ENCODE measurements at regions not wholly inside any gene's neighbourhood (a gene's known extent, or its start where the extent isn't known, plus 50 kb on each side); places are given as distances from the start of the nearest gene placed in this dataset.

DNA sequence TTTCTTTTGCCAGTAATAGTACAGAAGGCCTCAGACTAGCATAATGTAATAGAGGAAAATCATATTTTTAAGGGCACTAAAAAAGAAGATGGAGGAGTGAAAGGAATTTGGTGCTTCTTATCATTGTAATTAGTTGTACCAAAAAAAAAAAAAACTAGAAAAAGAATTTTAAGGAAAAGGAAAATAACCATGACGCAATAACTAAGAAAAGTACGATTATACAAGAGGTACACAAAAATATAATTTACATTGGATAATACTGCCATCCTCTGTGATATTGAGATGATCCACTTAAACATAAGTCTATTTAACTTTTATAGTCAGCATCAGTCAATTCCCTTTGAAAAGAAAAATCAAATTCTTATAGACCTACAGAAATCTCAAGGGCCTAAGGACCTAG is 146.7 kb upstream of the IRX5 start:
- TF ChIP-seq CTCF (IDR thresholded peaks at IDR 0.05), result no peak
- TF ChIP-seq POLR2AphosphoS5 (IDR thresholded peaks at IDR 0.05), result no peak
- TF ChIP-seq EP300 (IDR thresholded peaks at IDR 0.05), result no peak
- no peak for TF ChIP-seq POLR2A (IDR thresholded peaks at IDR 0.05)

Measured in suprapubic skin (tissue), 4 donors.